GM12892 (cell line): ENCODE measurements at regions not wholly inside any gene's neighbourhood (a gene's known extent, or its start where the extent isn't known, plus 50 kb on each side); places are given as distances from the start of the nearest gene placed in this dataset.

Experiments used
- POLR2A ChIP-seq: IDR thresholded peaks from 2 replicates; pipeline ENCODE4 v1.6.1; 2011; ENCODE audit warnings: low read depth, low read length, control low read depth
- POLR2AphosphoS5 ChIP-seq: IDR thresholded peaks from 2 replicates; pipeline ENCODE4 v1.6.1; 2011; ENCODE audit warnings: low read depth, low read length, control low read depth
- TAF1 ChIP-seq: IDR thresholded peaks from 2 replicates; pipeline ENCODE4 v1.6.1; 2011; ENCODE audit warnings: low read depth, mild to moderate bottlenecking, control low read depth, low read length, borderline replicate concordance

DNA sequence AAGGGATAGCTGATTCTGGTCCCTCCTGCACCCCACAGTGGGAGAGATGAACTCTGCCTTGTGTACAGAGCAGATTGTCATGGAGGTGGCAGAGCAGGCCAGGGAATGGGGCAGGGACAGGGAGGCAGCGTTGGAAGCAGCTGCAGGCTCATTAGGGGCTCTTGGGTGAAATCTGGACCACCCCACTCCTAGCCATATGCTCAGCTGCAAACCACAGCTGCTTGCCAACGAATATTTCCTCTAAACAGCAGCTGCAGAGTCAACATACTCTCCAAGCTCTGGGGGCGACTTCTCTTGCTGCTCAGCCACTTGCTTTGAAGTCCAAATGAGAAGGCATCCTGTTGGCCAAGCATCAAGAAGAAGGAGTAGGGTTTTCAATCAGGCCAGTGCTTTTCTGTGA, 302.3 kb upstream of the AUTS2 start:
- TF ChIP-seq TAF1, result no peak
- no peak for TF ChIP-seq POLR2A
- no peak for TF ChIP-seq POLR2AphosphoS5
